Putamen (tissue), 1 donor: ENCODE measurements at regions not wholly inside any gene's neighbourhood (a gene's known extent, or its start where the extent isn't known, plus 50 kb on each side); places are given as distances from the start of the nearest gene placed in this dataset.
"Not testable (repeated sequence)": the region's sequence is repeated elsewhere in the genome, so short reads cannot be mapped to it uniquely, and the experiment has no call there.

Experiments
- DNase-seq: peaks from one replicate; pipeline ENCODE4 v3.0.0-alpha.2; 2016; ENCODE audit warnings: low spot score

- DNase-seq = not testable (repeated sequence)
Observed at GRCh38 chr4:102210806-102211205, 134.5 kb downstream of the SLC39A8 start.

- DNase-seq = not testable (repeated sequence)
Observed at GRCh38 chr4:102204634-102205033, 140.6 kb downstream of the SLC39A8 start.

GRCh38 chr4:102196221-102196620 is 149.1 kb downstream of the SLC39A8 start:
- no peak for DNase-seq

- DNase-seq = no peak
Observed at GRCh38 chr4:102193145-102193544, 152.1 kb downstream of the SLC39A8 start.

GRCh38 chr4:102180046-102180445 is 165.2 kb downstream of the SLC39A8 start:
- peak; percentile 35 for DNase-seq

GRCh38 chr4:102174719-102175189 is 170.5 kb downstream of the SLC39A8 start:
- DNase-seq = no peak

GRCh38 chr4:102172341-102172740 is 172.9 kb downstream of the SLC39A8 start:
- DNase-seq = no peak

- no peak for DNase-seq
Observed at GRCh38 chr4:102170910-102171309, 174.4 kb downstream of the SLC39A8 start.

GRCh38 chr4:102169345-102169744 is 175.9 kb downstream of the SLC39A8 start:
- peak; percentile 17 for DNase-seq

- DNase-seq = no peak
Observed at GRCh38 chr4:102168580-102168979, 176.7 kb downstream of the SLC39A8 start.

GRCh38 chr4:102165584-102165983 is 179.7 kb downstream of the SLC39A8 start:
- DNase-seq = no peak

GRCh38 chr4:102163404-102164140 is 181.7 kb downstream of the SLC39A8 start:
- no peak for DNase-seq

GRCh38 chr4:102157984-102158383 is 187.3 kb downstream of the SLC39A8 start:
- DNase-seq = no peak

- no peak for DNase-seq
Observed at GRCh38 chr4:102153391-102153790, 191.9 kb downstream of the SLC39A8 start.

GRCh38 chr4:102151696-102152095 is 193.6 kb downstream of the SLC39A8 start:
- DNase-seq = no peak

GRCh38 chr4:102143433-102143832 is 201.8 kb downstream of the SLC39A8 start:
- DNase-seq = no peak

- DNase-seq = no peak
Observed at GRCh38 chr4:102141842-102142241, 203.4 kb downstream of the SLC39A8 start.

- DNase-seq = no peak
Observed at GRCh38 chr4:102139932-102140331, 205.3 kb downstream of the SLC39A8 start.

GRCh38 chr4:102139132-102139573 is 206.1 kb downstream of the SLC39A8 start:
- DNase-seq = no peak

- no peak for DNase-seq
Observed at GRCh38 chr4:102137217-102137616, 208.1 kb downstream of the SLC39A8 start.

GRCh38 chr4:102129810-102130209 is 215.5 kb downstream of the SLC39A8 start:
- DNase-seq = no peak
